Sigmoid colon (tissue), 6 donors: ENCODE measurements at regions not wholly inside any gene's neighbourhood (a gene's known extent, or its start where the extent isn't known, plus 50 kb on each side); places are given as distances from the start of the nearest gene placed in this dataset.

Experiments used
- DNase-seq: peaks from one replicate; pipeline ENCODE4 v3.0.0-alpha.2; 2019
- H3K27ac ChIP-seq, 4 donors: fragments of 200-600 bp; sonication (generic); one replicate each; pipeline ENCODE4 v1.5.1; 2016 to 2019; ENCODE audit warnings: mild to moderate bottlenecking in 1 of 4
- H3K27me3 ChIP-seq, 3 donors: fragments of 200-600 bp; sonication (generic); one replicate each; pipeline ENCODE4 v1.5.1; 2019; ENCODE audit warnings: mild to moderate bottlenecking in 1 of 3
- H3K36me3 ChIP-seq, 4 donors: fragments of 200-600 bp; sonication (generic); one replicate each; pipeline ENCODE4 v1.5.1; 2016 to 2019
- H3K4me1 ChIP-seq, 4 donors: fragments of 200-600 bp; sonication (generic); one replicate each; pipeline ENCODE4 v1.5.1; 2017 to 2019
- H3K4me3 ChIP-seq, 4 donors: fragments of 200-600 bp; sonication (generic); one replicate each; pipeline ENCODE4 v1.5.1; 2017 to 2019; ENCODE audit warnings: mild to moderate bottlenecking in 2 of 4, moderate library complexity in 1 of 4
- H3K9me3 ChIP-seq, 4 donors: fragments of 200-600 bp in 3 of 4; sonication (generic) in 3 of 4; one replicate each; pipeline versions ENCODE4 v1.5.1 to v1.6.1; 2013 to 2019
- CTCF ChIP-seq, 4 experiments: fragments of 450-650 bp in 3 of 4; fragments of 200-600 bp in 1 of 4; IDR thresholded peaks; one replicate each; pipeline ENCODE4 v1.5.1; 2016 to 2019; ENCODE audit warnings: antibody characterized with exemption in 4 of 4, mild to moderate bottlenecking in 3 of 4, moderate library complexity in 2 of 4
- EP300 ChIP-seq, 4 donors: sonication (generic); formaldehyde crosslinking; IDR thresholded peaks; one replicate each; pipeline ENCODE4 v1.6.1; 2017; ENCODE audit warnings: antibody characterized with exemption in 4 of 4
- POLR2A ChIP-seq, 2 donors: fragments of 450-650 bp; IDR thresholded peaks; one replicate each; pipeline ENCODE4 v1.6.1; 2016; ENCODE audit warnings: antibody characterized with exemption in 2 of 2, mild to moderate bottlenecking in 2 of 2, moderate library complexity in 2 of 2
- POLR2AphosphoS5 ChIP-seq, 4 donors: sonication (generic); formaldehyde crosslinking; IDR thresholded peaks; one replicate each; pipeline ENCODE4 v1.6.1; 2017; ENCODE audit warnings: antibody characterized with exemption in 4 of 4
- WGBS, 2 donors: extraction: QIAGEN DNeasy Blood & Tissue Kit; methylation state at CpG; one replicate each; pipeline ENCODE4 v1.1.7; 2013; 5-methylcytosine and 5-hydroxymethylcytosine counted together
- intact Hi-C: fragments of 100-400 bp; cut with DNase I; formaldehyde crosslinking; loops from one replicate; pipeline ENCODE4 v1.15.1; 2023
- donor health status: healthy with polysubstance abuse.
- donor health status: healthy.

GRCh38 chr6:9535106-9535505, 879.8 kb downstream of the TFAP2A start:
- 53 to 78% methylated on average over 2 of the region's 2 CpGs for WGBS, 2 donors

DNA sequence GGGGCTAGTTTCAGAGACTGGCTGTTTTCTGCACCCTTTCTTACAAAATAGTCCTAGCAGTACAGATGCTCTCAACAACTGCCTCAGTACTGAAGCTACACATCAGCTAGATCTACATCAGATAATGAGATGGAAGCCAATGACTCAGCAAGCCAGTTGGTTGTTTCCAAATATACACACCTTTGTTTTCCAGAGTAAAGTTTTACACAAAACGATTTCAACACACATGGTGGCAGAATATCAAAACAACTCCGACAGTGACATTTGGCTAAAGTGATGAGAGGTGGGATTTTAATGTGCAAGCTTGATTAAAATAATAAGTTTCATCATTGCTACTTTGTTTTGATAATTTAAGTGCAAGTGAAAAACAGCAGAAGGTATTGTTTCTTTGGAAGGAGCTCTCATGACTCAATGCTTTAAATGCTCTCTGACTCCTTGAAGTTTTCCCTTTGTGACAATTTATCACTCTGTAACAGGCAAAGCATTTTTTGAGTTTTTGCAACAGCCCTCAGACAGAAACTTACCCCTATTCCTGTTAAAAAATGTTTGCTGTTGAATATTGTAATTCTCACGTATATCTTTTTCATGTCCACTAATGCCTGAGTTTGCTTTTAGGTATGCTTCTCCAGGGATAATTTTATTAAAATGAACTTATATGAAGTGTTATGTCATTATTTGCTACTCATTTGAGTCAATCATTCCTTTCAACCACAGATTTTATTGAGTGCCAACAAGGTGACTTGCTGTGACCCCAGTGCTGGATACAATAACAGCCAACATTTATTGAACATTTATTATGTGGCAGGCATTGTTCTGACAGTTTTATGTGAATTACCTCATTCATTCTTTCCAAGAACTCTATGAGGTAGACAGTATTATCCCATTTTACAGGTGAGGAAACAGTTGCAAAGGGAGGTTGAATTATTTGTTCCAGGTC, 882.0 kb downstream of the TFAP2A start:
- DNase-seq = no peak
- intact Hi-C loops = no loop called here
- Histone ChIP-seq H3K36me3 (no peaks in the 10 kb centered on the region), H3K4me3 (no peak overlapping the region), H3K9me3 (peaks cover 0 to 2% (median 0%) of the 10 kb centered on the region in 4 donors), H3K27me3 (no peaks in the 10 kb centered on the region), H3K27ac (no peak overlapping the region), H3K4me1 (no peaks in the 10 kb centered on the region)
- TF ChIP-seq POLR2AphosphoS5 (IDR thresholded peaks at IDR 0.05) (no peak), EP300 (IDR thresholded peaks at IDR 0.05) (no peak), POLR2A (IDR thresholded peaks at IDR 0.05) (no peak), CTCF (IDR thresholded peaks at IDR 0.05) (no peak)
- WGBS, 2 donors = 80 to 88% methylated on average over 3 of the region's 3 CpGs

More at GRCh38 chr6:9535106-9535505, 879.8 kb downstream of the TFAP2A start:
- H3K9me3 ChIP-seq = peaks cover 0 to 2% (median 0%) of the 10 kb centered on the region in 4 donors
- no peak overlapping the region for H3K4me3 ChIP-seq
- no peak for DNase-seq
- intact Hi-C loops = no loop called here
- TF ChIP-seq POLR2AphosphoS5 (IDR thresholded peaks at IDR 0.05) = no peak
- no peak for TF ChIP-seq CTCF (IDR thresholded peaks at IDR 0.05)
- no peak for TF ChIP-seq POLR2A (IDR thresholded peaks at IDR 0.05)
- no peak for TF ChIP-seq EP300 (IDR thresholded peaks at IDR 0.05)
- no peaks in the 10 kb centered on the region for H3K27me3 ChIP-seq
- no peaks in the 10 kb centered on the region for H3K36me3 ChIP-seq
- no peaks in the 10 kb centered on the region for H3K4me1 ChIP-seq
- no peak overlapping the region for H3K27ac ChIP-seq

DNA sequence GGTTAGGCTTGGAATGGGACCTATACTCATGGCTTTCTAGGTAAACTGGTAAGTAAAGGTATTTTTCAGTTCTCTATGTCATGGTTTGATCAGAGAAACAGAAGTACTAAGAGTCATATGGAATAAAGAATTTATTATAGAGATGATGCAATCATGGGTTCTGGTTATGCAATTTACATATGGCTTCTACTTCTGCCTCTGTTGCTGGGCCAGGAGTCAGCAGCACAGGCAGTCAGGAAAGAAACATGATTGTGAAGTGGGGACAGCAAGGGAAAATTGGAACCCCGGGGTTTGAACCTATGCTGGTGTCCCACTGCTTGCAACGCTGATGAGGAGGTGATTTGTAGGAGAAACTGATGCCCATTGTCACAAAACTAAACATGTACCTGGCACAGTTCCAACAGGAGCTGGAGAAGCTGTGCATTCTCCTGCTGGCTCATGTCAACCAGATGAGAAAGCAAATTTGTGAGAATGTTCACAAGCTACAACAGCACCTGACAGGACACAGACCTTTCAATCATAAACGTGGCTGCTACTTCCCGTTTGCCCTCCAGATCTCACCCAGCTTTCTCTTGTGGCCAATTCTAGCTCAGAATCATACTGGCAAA, 887.1 kb downstream of the TFAP2A start:
- WGBS, 2 donors = 52 to 64% methylated on average over 4 of the region's 4 CpGs

DNA sequence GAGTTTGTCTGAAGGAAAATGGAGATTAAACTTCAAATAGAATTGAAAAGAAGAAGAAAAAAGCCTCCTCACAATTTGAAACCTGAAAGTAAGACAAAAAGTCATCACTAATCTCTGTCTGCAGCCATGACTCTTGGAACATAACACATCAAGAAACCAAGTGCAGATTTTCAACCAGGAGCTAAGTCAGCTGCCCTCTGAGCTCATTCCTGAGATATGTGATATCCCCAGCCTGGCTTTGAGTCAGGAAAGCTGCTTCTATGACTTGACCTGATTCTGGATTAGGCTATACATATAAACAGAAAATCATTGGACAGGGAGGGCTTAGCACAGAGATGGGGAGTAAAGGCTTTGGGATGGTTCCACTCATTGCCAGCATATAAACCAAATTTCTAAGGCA, 891.4 kb downstream of the TFAP2A start:
- Histone ChIP-seq H3K4me1 (no peaks in the 10 kb centered on the region), H3K27ac (no peak overlapping the region), H3K27me3 (no peaks in the 10 kb centered on the region), H3K4me3 (no peak overlapping the region), H3K9me3 (no peaks in the 10 kb centered on the region), H3K36me3 (no peaks in the 10 kb centered on the region)
- no peak for TF ChIP-seq CTCF (IDR thresholded peaks at IDR 0.05)
- no peak for TF ChIP-seq EP300 (IDR thresholded peaks at IDR 0.05)
- no peak for TF ChIP-seq POLR2AphosphoS5 (IDR thresholded peaks at IDR 0.05)
- TF ChIP-seq POLR2A (IDR thresholded peaks at IDR 0.05) = no peak
- DNase-seq = no peak
- intact Hi-C loops = no loop called here

More for the DNA sequence above, 887.1 kb downstream of the TFAP2A start:
- intact Hi-C loops = no loop called here
- no peak overlapping the region for H3K4me3 ChIP-seq
- no peak for TF ChIP-seq EP300 (IDR thresholded peaks at IDR 0.05)
- no peak for TF ChIP-seq POLR2AphosphoS5 (IDR thresholded peaks at IDR 0.05)
- TF ChIP-seq POLR2A (IDR thresholded peaks at IDR 0.05) = no peak
- TF ChIP-seq CTCF (IDR thresholded peaks at IDR 0.05) = no peak
- H3K36me3 ChIP-seq = no peaks in the 10 kb centered on the region
- no peak for DNase-seq
- H3K9me3 ChIP-seq = peaks cover 0 to 2% (median 0%) of the 10 kb centered on the region in 4 donors
- H3K27ac ChIP-seq = no peak overlapping the region
- H3K4me1 ChIP-seq = no peaks in the 10 kb centered on the region
- H3K27me3 ChIP-seq = no peaks in the 10 kb centered on the region
